ENCODE measurements at regions not wholly inside any gene's neighbourhood (a gene's known extent, or its start where the extent isn't known, plus 50 kb on each side); places are given as distances from the start of the nearest gene placed in this dataset.

- no peaks in the 10 kb centered on the region for H3K4me1 ChIP-seq (ENCODE audit: control insufficient read depth in 2 of 2, insufficient read depth in 2 of 2, low read length in 2 of 2)
- no peaks in the 10 kb centered on the region for H3K36me3 ChIP-seq (ENCODE audit: control insufficient read depth in 2 of 2, insufficient read depth in 2 of 2, low read length in 2 of 2)
- H3K9me3 ChIP-seq (ENCODE audit: control insufficient read depth in 2 of 2, low read length in 2 of 2): peaks cover 4 to 5% of the 10 kb centered on the region in 2 donors
- H3K27me3 ChIP-seq (ENCODE audit: control insufficient read depth in 2 of 2, insufficient read depth in 2 of 2, low read length in 2 of 2): no peaks in the 10 kb centered on the region
- H3K9ac ChIP-seq (ENCODE audit: low read depth in 1 of 2, low read length in 2 of 2): no peak overlapping the region
- no peak overlapping the region for H3K4me3 ChIP-seq (ENCODE audit: low read length in 2 of 2)
- H3K27ac ChIP-seq (ENCODE audit: low read depth in 2 of 2, low read length in 2 of 2): no peak overlapping the region
Observed at GRCh38 chr1:98103617-98104285, 182.9 kb upstream of the DPYD start.

- Histone ChIP-seq H3K9me3 (ENCODE audit: control insufficient read depth in 2 of 2, low read length in 2 of 2) (peaks cover 4 to 5% of the 10 kb centered on the region in 2 donors), H3K36me3 (ENCODE audit: control insufficient read depth in 2 of 2, insufficient read depth in 2 of 2, low read length in 2 of 2) (no peaks in the 10 kb centered on the region), H3K9ac (ENCODE audit: low read depth in 1 of 2, low read length in 2 of 2) (no peak overlapping the region), H3K27me3 (ENCODE audit: control insufficient read depth in 2 of 2, insufficient read depth in 2 of 2, low read length in 2 of 2) (no peaks in the 10 kb centered on the region), H3K27ac (ENCODE audit: low read depth in 2 of 2, low read length in 2 of 2) (no peak overlapping the region), H3K4me3 (ENCODE audit: low read length in 2 of 2) (no peak overlapping the region), H3K4me1 (ENCODE audit: control insufficient read depth in 2 of 2, insufficient read depth in 2 of 2, low read length in 2 of 2) (no peaks in the 10 kb centered on the region)
Observed at GRCh38 chr1:98102345-98103030, 181.7 kb upstream of the DPYD start.

DNA sequence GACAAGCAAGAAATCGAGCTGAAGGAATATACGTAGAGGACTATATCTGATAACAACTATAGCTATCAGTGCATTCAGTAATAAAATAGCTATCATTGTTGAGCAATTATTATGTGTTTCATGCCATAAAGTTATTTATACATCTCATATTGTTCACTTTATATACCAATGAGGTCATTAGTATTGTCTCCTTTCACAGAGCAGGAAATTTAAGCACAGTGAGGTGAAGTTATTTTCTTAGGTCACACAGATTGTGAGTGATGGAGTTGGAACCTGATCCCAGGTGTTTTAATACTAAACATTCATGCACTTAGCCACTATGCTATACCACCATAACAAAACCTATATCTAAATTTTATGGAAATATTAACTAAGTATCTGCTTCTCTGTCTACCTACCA lies 180.5 kb upstream of the DPYD start:
- Histone ChIP-seq H3K4me1 (ENCODE audit: control insufficient read depth in 2 of 2, insufficient read depth in 2 of 2, low read length in 2 of 2) (no peaks in the 10 kb centered on the region), H3K36me3 (ENCODE audit: control insufficient read depth in 2 of 2, insufficient read depth in 2 of 2, low read length in 2 of 2) (no peaks in the 10 kb centered on the region), H3K27ac (ENCODE audit: low read depth in 2 of 2, low read length in 2 of 2) (no peak overlapping the region), H3K9ac (ENCODE audit: low read depth in 1 of 2, low read length in 2 of 2) (no peak overlapping the region), H3K4me3 (ENCODE audit: low read length in 2 of 2) (no peak overlapping the region), H3K27me3 (ENCODE audit: control insufficient read depth in 2 of 2, insufficient read depth in 2 of 2, low read length in 2 of 2) (no peaks in the 10 kb centered on the region), H3K9me3 (ENCODE audit: control insufficient read depth in 2 of 2, low read length in 2 of 2) (no peaks in the 10 kb centered on the region)

DNA sequence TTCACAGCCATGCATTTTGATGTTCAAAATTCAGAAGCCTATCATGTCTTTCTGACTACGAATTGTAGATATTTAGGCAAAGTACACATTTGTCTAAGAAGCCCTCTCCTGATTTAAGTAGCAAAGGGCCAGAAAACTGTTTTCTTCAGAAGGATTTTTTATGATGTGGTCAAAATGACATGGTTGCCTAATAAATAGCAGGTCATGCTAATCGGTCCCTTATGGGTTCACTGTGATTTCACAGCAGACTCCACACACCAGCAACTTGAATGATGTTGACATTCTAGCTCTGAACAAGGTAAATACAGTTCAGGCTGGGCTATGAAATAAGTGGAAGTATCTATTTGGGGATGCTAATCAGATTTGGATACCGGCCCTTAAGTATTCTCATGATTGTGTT lies 178.7 kb upstream of the DPYD start:
- Histone ChIP-seq H3K27me3 (ENCODE audit: control insufficient read depth in 2 of 2, insufficient read depth in 2 of 2, low read length in 2 of 2) (no peaks in the 10 kb centered on the region), H3K9me3 (ENCODE audit: control insufficient read depth in 2 of 2, low read length in 2 of 2) (no peaks in the 10 kb centered on the region), H3K9ac (ENCODE audit: low read depth in 1 of 2, low read length in 2 of 2) (no peak overlapping the region), H3K4me3 (ENCODE audit: low read length in 2 of 2) (no peak overlapping the region), H3K36me3 (ENCODE audit: control insufficient read depth in 2 of 2, insufficient read depth in 2 of 2, low read length in 2 of 2) (no peaks in the 10 kb centered on the region), H3K4me1 (ENCODE audit: control insufficient read depth in 2 of 2, insufficient read depth in 2 of 2, low read length in 2 of 2) (no peaks in the 10 kb centered on the region), H3K27ac (ENCODE audit: low read depth in 2 of 2, low read length in 2 of 2) (no peak overlapping the region)

DNA sequence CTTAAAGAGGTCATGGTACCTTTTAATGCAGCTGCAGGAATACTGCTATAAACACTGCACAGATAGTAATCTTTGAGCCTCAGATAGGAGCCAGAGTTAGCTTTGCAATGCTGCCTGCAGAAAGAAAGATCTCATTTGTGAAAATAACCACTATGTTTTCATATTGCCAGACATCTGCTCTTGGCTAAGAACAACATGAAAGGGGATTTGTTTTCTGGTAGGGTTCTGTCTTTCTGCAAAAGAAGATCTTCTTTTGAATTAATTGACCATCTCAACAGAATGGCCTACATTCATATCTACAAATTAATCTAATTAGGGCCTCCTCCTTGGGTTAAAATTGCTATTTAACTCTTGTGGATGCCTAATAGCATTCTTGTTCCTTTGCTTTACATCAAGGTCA lies 177.6 kb upstream of the DPYD start:
- Histone ChIP-seq H3K4me1 (ENCODE audit: control insufficient read depth in 2 of 2, insufficient read depth in 2 of 2, low read length in 2 of 2) (no peaks in the 10 kb centered on the region), H3K36me3 (ENCODE audit: control insufficient read depth in 2 of 2, insufficient read depth in 2 of 2, low read length in 2 of 2) (no peaks in the 10 kb centered on the region), H3K9me3 (ENCODE audit: control insufficient read depth in 2 of 2, low read length in 2 of 2) (no peaks in the 10 kb centered on the region), H3K27ac (ENCODE audit: low read depth in 2 of 2, low read length in 2 of 2) (no peak overlapping the region), H3K9ac (ENCODE audit: low read depth in 1 of 2, low read length in 2 of 2) (no peak overlapping the region), H3K4me3 (ENCODE audit: low read length in 2 of 2) (no peak overlapping the region), H3K27me3 (ENCODE audit: control insufficient read depth in 2 of 2, insufficient read depth in 2 of 2, low read length in 2 of 2) (no peaks in the 10 kb centered on the region)

- Histone ChIP-seq H3K4me1 (ENCODE audit: control insufficient read depth in 2 of 2, insufficient read depth in 2 of 2, low read length in 2 of 2) (no peaks in the 10 kb centered on the region), H3K27me3 (ENCODE audit: control insufficient read depth in 2 of 2, insufficient read depth in 2 of 2, low read length in 2 of 2) (no peaks in the 10 kb centered on the region), H3K9ac (ENCODE audit: low read depth in 1 of 2, low read length in 2 of 2) (no peak overlapping the region), H3K9me3 (ENCODE audit: control insufficient read depth in 2 of 2, low read length in 2 of 2) (no peaks in the 10 kb centered on the region), H3K36me3 (ENCODE audit: control insufficient read depth in 2 of 2, insufficient read depth in 2 of 2, low read length in 2 of 2) (no peaks in the 10 kb centered on the region), H3K4me3 (ENCODE audit: low read length in 2 of 2) (no peak overlapping the region), H3K27ac (ENCODE audit: low read depth in 2 of 2, low read length in 2 of 2) (no peak overlapping the region)
Observed at GRCh38 chr1:98090351-98090750, 169.5 kb upstream of the DPYD start.

GRCh38 chr1:98088381-98088780 lies 167.5 kb upstream of the DPYD start:
- Histone ChIP-seq H3K9me3 (ENCODE audit: control insufficient read depth in 2 of 2, low read length in 2 of 2) (no peaks in the 10 kb centered on the region), H3K4me1 (ENCODE audit: control insufficient read depth in 2 of 2, insufficient read depth in 2 of 2, low read length in 2 of 2) (no peaks in the 10 kb centered on the region), H3K27me3 (ENCODE audit: control insufficient read depth in 2 of 2, insufficient read depth in 2 of 2, low read length in 2 of 2) (no peaks in the 10 kb centered on the region), H3K9ac (ENCODE audit: low read depth in 1 of 2, low read length in 2 of 2) (no peak overlapping the region), H3K36me3 (ENCODE audit: control insufficient read depth in 2 of 2, insufficient read depth in 2 of 2, low read length in 2 of 2) (no peaks in the 10 kb centered on the region), H3K4me3 (ENCODE audit: low read length in 2 of 2) (no peak overlapping the region), H3K27ac (ENCODE audit: low read depth in 2 of 2, low read length in 2 of 2) (no peak overlapping the region)

DNA sequence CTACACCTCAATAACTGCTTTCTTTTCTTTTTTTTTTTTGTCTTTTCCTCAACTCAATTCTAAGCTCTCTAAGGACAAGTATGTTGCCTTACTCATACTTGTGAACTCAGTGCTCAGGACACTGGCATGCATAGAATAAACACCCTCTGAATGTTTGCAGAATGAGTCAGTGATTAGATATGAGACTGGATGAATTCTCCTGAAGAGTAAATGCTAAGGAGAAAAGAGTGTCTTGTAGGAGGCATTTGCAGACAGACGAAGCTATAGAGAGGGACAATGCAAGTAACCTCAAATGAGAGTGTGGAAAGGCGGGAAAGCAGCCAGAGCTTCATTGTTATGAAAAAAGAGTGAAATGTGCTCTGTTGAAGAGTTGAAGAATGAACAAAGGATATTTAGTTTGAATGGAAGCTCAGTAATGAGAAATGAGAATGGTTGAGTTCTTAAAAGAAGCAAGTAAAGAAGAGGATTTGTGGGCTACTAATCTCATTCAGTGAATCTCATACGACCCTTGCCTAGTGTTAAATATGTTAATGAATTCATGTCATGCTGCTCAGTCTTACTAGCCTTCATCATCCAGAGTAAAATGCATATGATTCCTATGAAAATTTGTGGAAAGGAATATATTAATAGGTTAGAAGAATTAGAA lies 166.1 kb upstream of the DPYD start:
- Histone ChIP-seq H3K27ac (ENCODE audit: low read depth in 2 of 2, low read length in 2 of 2) (no peak overlapping the region), H3K36me3 (ENCODE audit: control insufficient read depth in 2 of 2, insufficient read depth in 2 of 2, low read length in 2 of 2) (no peaks in the 10 kb centered on the region), H3K4me1 (ENCODE audit: control insufficient read depth in 2 of 2, insufficient read depth in 2 of 2, low read length in 2 of 2) (no peaks in the 10 kb centered on the region), H3K9me3 (ENCODE audit: control insufficient read depth in 2 of 2, low read length in 2 of 2) (no peaks in the 10 kb centered on the region), H3K27me3 (ENCODE audit: control insufficient read depth in 2 of 2, insufficient read depth in 2 of 2, low read length in 2 of 2) (no peaks in the 10 kb centered on the region), H3K9ac (ENCODE audit: low read depth in 1 of 2, low read length in 2 of 2) (no peak overlapping the region), H3K4me3 (ENCODE audit: low read length in 2 of 2) (no peak overlapping the region)

- H3K4me1 ChIP-seq (ENCODE audit: control insufficient read depth in 2 of 2, insufficient read depth in 2 of 2, low read length in 2 of 2): no peaks in the 10 kb centered on the region
- no peak overlapping the region for H3K27ac ChIP-seq (ENCODE audit: low read depth in 2 of 2, low read length in 2 of 2)
- no peaks in the 10 kb centered on the region for H3K36me3 ChIP-seq (ENCODE audit: control insufficient read depth in 2 of 2, insufficient read depth in 2 of 2, low read length in 2 of 2)
- H3K9ac ChIP-seq (ENCODE audit: low read depth in 1 of 2, low read length in 2 of 2): no peak overlapping the region
- H3K4me3 ChIP-seq (ENCODE audit: low read length in 2 of 2): no peak overlapping the region
- no peaks in the 10 kb centered on the region for H3K9me3 ChIP-seq (ENCODE audit: control insufficient read depth in 2 of 2, low read length in 2 of 2)
- H3K27me3 ChIP-seq (ENCODE audit: control insufficient read depth in 2 of 2, insufficient read depth in 2 of 2, low read length in 2 of 2): no peaks in the 10 kb centered on the region
Observed at GRCh38 chr1:98086156-98086555, 165.3 kb upstream of the DPYD start.

- Histone ChIP-seq H3K4me3 (ENCODE audit: low read length in 2 of 2) (no peak overlapping the region), H3K9ac (ENCODE audit: low read depth in 1 of 2, low read length in 2 of 2) (no peak overlapping the region)
Observed at GRCh38 chr1:98084188-98084587, 163.4 kb upstream of the DPYD start.

More at GRCh38 chr1:98084188-98084587, 163.4 kb upstream of the DPYD start:
- Histone ChIP-seq H3K9me3 (ENCODE audit: control insufficient read depth in 2 of 2, low read length in 2 of 2) (no peaks in the 10 kb centered on the region), H3K4me1 (ENCODE audit: control insufficient read depth in 2 of 2, insufficient read depth in 2 of 2, low read length in 2 of 2) (no peaks in the 10 kb centered on the region), H3K27me3 (ENCODE audit: control insufficient read depth in 2 of 2, insufficient read depth in 2 of 2, low read length in 2 of 2) (no peaks in the 10 kb centered on the region), H3K27ac (ENCODE audit: low read depth in 2 of 2, low read length in 2 of 2) (no peak overlapping the region), H3K36me3 (ENCODE audit: control insufficient read depth in 2 of 2, insufficient read depth in 2 of 2, low read length in 2 of 2) (no peaks in the 10 kb centered on the region)
